PFSK-1 (cell line): ENCODE measurements at regions not wholly inside any gene's neighbourhood (a gene's known extent, or its start where the extent isn't known, plus 50 kb on each side); places are given as distances from the start of the nearest gene placed in this dataset.

Experiments used
- FOXP2 ChIP-seq: optimal IDR thresholded peaks from 2 replicates; pipeline ENCODE3; 2011; ENCODE audit warnings: borderline replicate concordance, control low read depth, inconsistent platforms; ENCODE audit not compliant: insufficient read depth; ENCODE audit errors: extremely low read length, extremely low read depth
- POLR2AphosphoS5 ChIP-seq: IDR thresholded peaks from 2 replicates; pipeline ENCODE4 v1.6.1; 2012; ENCODE audit warnings: low read depth, mild to moderate bottlenecking, control low read depth, low read length, moderate library complexity
- TAF1 ChIP-seq: IDR thresholded peaks from 2 replicates; pipeline ENCODE4 v1.6.1; 2012; ENCODE audit warnings: low read length, control low read depth, borderline replicate concordance; ENCODE audit not compliant: insufficient read depth
- TF ChIP-seq, protein P1 (sequence below), 2 experiments: IDR thresholded peaks; 2 replicates each; pipeline versions ENCODE4 v1.6.1 to v1.8.0; 2011 to 2012; ENCODE audit warnings: low read depth in 2 of 2, low read length in 2 of 2, control low read depth in 1 of 2, inconsistent platforms in 1 of 2, mild to moderate bottlenecking in 1 of 2, moderate library complexity in 1 of 2; ENCODE audit not compliant: insufficient read depth in 1 of 2

DNA sequence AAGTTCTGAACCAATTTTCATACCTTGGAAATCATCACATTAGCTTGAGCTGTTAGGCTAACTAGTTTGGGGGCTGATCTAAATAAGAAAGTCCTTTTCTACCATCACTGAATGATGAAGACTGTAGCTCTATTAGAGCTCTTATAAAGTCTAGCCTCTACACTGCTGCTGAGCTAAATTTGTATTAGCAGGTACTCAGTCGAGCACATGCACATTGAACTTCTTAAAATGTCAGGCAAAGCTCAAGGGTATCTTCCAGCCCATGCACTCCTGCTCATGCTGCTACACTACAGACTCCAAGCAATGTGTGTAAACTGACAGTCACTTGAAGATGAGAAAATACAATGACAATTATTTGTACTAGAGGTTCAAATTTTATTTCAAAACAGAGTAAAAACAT is 158.8 kb upstream of the TMEM229A start:
- TF ChIP-seq POLR2AphosphoS5 (no peak), TAF1 (no peak), FOXP2 (no peak)
- TF ChIP-seq, protein P1, sequence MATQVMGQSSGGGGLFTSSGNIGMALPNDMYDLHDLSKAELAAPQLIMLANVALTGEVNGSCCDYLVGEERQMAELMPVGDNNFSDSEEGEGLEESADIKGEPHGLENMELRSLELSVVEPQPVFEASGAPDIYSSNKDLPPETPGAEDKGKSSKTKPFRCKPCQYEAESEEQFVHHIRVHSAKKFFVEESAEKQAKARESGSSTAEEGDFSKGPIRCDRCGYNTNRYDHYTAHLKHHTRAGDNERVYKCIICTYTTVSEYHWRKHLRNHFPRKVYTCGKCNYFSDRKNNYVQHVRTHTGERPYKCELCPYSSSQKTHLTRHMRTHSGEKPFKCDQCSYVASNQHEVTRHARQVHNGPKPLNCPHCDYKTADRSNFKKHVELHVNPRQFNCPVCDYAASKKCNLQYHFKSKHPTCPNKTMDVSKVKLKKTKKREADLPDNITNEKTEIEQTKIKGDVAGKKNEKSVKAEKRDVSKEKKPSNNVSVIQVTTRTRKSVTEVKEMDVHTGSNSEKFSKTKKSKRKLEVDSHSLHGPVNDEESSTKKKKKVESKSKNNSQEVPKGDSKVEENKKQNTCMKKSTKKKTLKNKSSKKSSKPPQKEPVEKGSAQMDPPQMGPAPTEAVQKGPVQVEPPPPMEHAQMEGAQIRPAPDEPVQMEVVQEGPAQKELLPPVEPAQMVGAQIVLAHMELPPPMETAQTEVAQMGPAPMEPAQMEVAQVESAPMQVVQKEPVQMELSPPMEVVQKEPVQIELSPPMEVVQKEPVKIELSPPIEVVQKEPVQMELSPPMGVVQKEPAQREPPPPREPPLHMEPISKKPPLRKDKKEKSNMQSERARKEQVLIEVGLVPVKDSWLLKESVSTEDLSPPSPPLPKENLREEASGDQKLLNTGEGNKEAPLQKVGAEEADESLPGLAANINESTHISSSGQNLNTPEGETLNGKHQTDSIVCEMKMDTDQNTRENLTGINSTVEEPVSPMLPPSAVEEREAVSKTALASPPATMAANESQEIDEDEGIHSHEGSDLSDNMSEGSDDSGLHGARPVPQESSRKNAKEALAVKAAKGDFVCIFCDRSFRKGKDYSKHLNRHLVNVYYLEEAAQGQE (IDR thresholded peaks at IDR 0.05; ENCODE audit: insufficient read depth in 1 of 2, low read depth in 2 of 2, low read length in 2 of 2), result no peak
